GM18870 (cell line): ENCODE measurements at regions not wholly inside any gene's neighbourhood (a gene's known extent, or its start where the extent isn't known, plus 50 kb on each side); places are given as distances from the start of the nearest gene placed in this dataset.

ENCODE experiments used
- ATAC-seq: cut with Tn5 transposase; IDR thresholded peaks from one replicate; pipeline ENCODE4 v1.9.1; 2021; ENCODE audit warnings: moderate library complexity; ENCODE audit not compliant: unreplicated experiment

GRCh38 chr3:137201066-137201465, 243.3 kb downstream of the IL20RB start:
- ATAC-seq: no peak

- ATAC-seq: no peak
These were observed 245.2 kb downstream of the IL20RB start for GRCh38 chr3:137202941-137203340.

- ATAC-seq: no peak
These were observed 246.6 kb downstream of the IL20RB start for GRCh38 chr3:137204409-137204808.

- ATAC-seq: no peak
These were observed 247.7 kb downstream of the IL20RB start for GRCh38 chr3:137205394-137206045.

GRCh38 chr3:137207616-137208015, 249.8 kb downstream of the IL20RB start:
- no peak for ATAC-seq

GRCh38 chr3:137217733-137218132, 259.9 kb downstream of the IL20RB start:
- no peak for ATAC-seq

- no peak for ATAC-seq
These were observed 262.1 kb downstream of the IL20RB start for GRCh38 chr3:137219801-137220445.

GRCh38 chr3:137222736-137223225, 265.0 kb downstream of the IL20RB start:
- ATAC-seq: no peak

- no peak for ATAC-seq
These were observed 266.7 kb downstream of the IL20RB start for GRCh38 chr3:137224464-137224863.

- no peak for ATAC-seq
These were observed 285.1 kb downstream of the IL20RB start for GRCh38 chr3:137242836-137243400.

GRCh38 chr3:137246491-137246890, 288.7 kb downstream of the IL20RB start:
- ATAC-seq: no peak

GRCh38 chr3:137249311-137249940, 291.6 kb downstream of the IL20RB start:
- ATAC-seq: no peak

- ATAC-seq: no peak
These were observed 301.3 kb downstream of the IL20RB start for GRCh38 chr3:137259089-137259488.

- ATAC-seq: no peak
These were observed 301.9 kb downstream of the IL20RB start for GRCh38 chr3:137259701-137260100.

GRCh38 chr3:137264071-137264820, 306.5 kb downstream of the IL20RB start:
- no peak for ATAC-seq

- no peak for ATAC-seq
These were observed 307.1 kb downstream of the IL20RB start for GRCh38 chr3:137264843-137265330.

GRCh38 chr3:137282871-137283270, 325.1 kb downstream of the IL20RB start:
- no peak for ATAC-seq

- ATAC-seq: no peak
These were observed 328.1 kb downstream of the IL20RB start for GRCh38 chr3:137285924-137286323.

GRCh38 chr3:137293086-137293485, 335.3 kb downstream of the IL20RB start:
- no peak for ATAC-seq

- ATAC-seq: no peak
These were observed 336.4 kb downstream of the IL20RB start for GRCh38 chr3:137294139-137294538.

GRCh38 chr3:137294839-137295238, 337.1 kb downstream of the IL20RB start:
- ATAC-seq: no peak
